OCI-LY1 (cell line): ENCODE measurements at regions not wholly inside any gene's neighbourhood (a gene's known extent, or its start where the extent isn't known, plus 50 kb on each side); places are given as distances from the start of the nearest gene placed in this dataset.

Experiments
- CTCF ChIP-seq: fragments of 200-600 bp; sonication (generic), shearing (Covaris generic); IDR thresholded peaks from 2 replicates; pipeline ENCODE4 v1.5.1; 2017; ENCODE audit warnings: mild to moderate bottlenecking, antibody characterized with exemption, low read length, moderate library complexity, mixed read lengths
- EZH2 ChIP-seq: fragments of 200-600 bp; sonication (generic), shearing (Covaris generic); IDR thresholded peaks from 2 replicates; pipeline ENCODE4 v1.8.0; 2017; ENCODE audit warnings: borderline replicate concordance, mixed run types, mild to moderate bottlenecking, antibody characterized with exemption, low read length, moderate library complexity, mixed read lengths

GRCh38 chr2:107174171-107174570, 288.2 kb upstream of the ST6GAL2 start:
- TF ChIP-seq CTCF = no peak
- TF ChIP-seq EZH2 = no peak
